ENCODE measurements at regions not wholly inside any gene's neighbourhood (a gene's known extent, or its start where the extent isn't known, plus 50 kb on each side); places are given as distances from the start of the nearest gene placed in this dataset.

GRCh38 chr20:48031122-48031521, 245.8 kb upstream of the SULF2 start:
- TF ChIP-seq BACH2 (CRISPR knock-in tag; IDR thresholded peaks at IDR 0.05; ENCODE audit: borderline replicate concordance) (no peak), ZFP30 (CRISPR knock-in tag; IDR thresholded peaks at IDR 0.05) (no peak), OSR1 (CRISPR knock-in tag; IDR thresholded peaks at IDR 0.05) (no peak), RARB (CRISPR knock-in tag; IDR thresholded peaks at IDR 0.05) (no peak), CREB5 (CRISPR knock-in tag; IDR thresholded peaks at IDR 0.05; ENCODE audit: low read depth) (no peak), ESRRG (CRISPR knock-in tag; IDR thresholded peaks at IDR 0.05) (no peak), CSDC2 (CRISPR knock-in tag; IDR thresholded peaks at IDR 0.05) (no peak), ZNF70 (CRISPR knock-in tag; IDR thresholded peaks at IDR 0.05) (no peak), ZFP3 (CRISPR knock-in tag; IDR thresholded peaks at IDR 0.05) (no peak), PATZ1 (CRISPR knock-in tag; IDR thresholded peaks at IDR 0.05; ENCODE audit: borderline replicate concordance) (no peak), SNAI2 (CRISPR knock-in tag; IDR thresholded peaks at IDR 0.05) (no peak)

Measured in SK-N-SH treated with all-trans-retinoic acid at 6 μM for 48 hours (cell line).